ENCODE measurements at regions not wholly inside any gene's neighbourhood (a gene's known extent, or its start where the extent isn't known, plus 50 kb on each side); places are given as distances from the start of the nearest gene placed in this dataset.

DNA sequence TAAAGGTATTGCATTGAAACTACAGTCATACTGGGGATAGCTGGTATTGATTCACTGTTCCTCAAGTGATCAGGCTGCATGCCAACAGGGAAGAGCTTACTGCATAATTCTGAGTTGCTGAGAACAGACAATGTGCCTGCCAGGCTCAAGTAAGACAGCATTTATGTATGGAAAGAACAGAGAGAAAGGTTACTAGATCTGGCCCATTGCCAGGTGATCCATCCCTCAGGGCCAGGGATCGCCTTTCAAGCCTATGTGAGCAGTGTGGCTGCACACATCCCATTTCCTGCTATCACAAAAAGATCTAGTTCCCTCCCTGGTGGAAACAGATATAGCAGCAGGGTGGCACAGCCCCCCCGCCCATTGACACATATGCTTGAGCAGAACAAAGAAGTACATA lies 254.0 kb downstream of the TMA16 start:
- no peak for TF ChIP-seq POLR2A (IDR thresholded peaks at IDR 0.05)
- TF ChIP-seq, protein P1, sequence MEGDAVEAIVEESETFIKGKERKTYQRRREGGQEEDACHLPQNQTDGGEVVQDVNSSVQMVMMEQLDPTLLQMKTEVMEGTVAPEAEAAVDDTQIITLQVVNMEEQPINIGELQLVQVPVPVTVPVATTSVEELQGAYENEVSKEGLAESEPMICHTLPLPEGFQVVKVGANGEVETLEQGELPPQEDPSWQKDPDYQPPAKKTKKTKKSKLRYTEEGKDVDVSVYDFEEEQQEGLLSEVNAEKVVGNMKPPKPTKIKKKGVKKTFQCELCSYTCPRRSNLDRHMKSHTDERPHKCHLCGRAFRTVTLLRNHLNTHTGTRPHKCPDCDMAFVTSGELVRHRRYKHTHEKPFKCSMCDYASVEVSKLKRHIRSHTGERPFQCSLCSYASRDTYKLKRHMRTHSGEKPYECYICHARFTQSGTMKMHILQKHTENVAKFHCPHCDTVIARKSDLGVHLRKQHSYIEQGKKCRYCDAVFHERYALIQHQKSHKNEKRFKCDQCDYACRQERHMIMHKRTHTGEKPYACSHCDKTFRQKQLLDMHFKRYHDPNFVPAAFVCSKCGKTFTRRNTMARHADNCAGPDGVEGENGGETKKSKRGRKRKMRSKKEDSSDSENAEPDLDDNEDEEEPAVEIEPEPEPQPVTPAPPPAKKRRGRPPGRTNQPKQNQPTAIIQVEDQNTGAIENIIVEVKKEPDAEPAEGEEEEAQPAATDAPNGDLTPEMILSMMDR (IDR thresholded peaks at IDR 0.05) = no peak
